IPS-18a (cell line): ENCODE measurements at regions not wholly inside any gene's neighbourhood (a gene's known extent, or its start where the extent isn't known, plus 50 kb on each side); places are given as distances from the start of the nearest gene placed in this dataset.

Experiments
- H3K27ac ChIP-seq: one replicate; pipeline ENCODE4 v1.5.1; 2013; ENCODE audit warnings: low read length
- H3K27me3 ChIP-seq: one replicate; pipeline ENCODE4 v1.6.1; 2013; ENCODE audit warnings: mild to moderate bottlenecking, low read length; ENCODE audit not compliant: control insufficient read depth, insufficient read depth
- H3K36me3 ChIP-seq: one replicate; pipeline ENCODE4 v1.6.1; 2013; ENCODE audit warnings: low read depth, low read length; ENCODE audit not compliant: control insufficient read depth
- H3K4me1 ChIP-seq: one replicate; pipeline ENCODE4 v1.6.1; 2013; ENCODE audit warnings: low read depth, low read length; ENCODE audit not compliant: control insufficient read depth
- H3K4me3 ChIP-seq: one replicate; pipeline ENCODE4 v1.5.1; 2013; ENCODE audit warnings: low read length
- H3K9ac ChIP-seq: one replicate; pipeline ENCODE4 v1.6.1; 2013; ENCODE audit warnings: mild to moderate bottlenecking, low read length, moderate library complexity
- H3K9me3 ChIP-seq: one replicate; pipeline ENCODE4 v1.6.1; 2013; ENCODE audit warnings: low read depth, low read length; ENCODE audit not compliant: control insufficient read depth

DNA sequence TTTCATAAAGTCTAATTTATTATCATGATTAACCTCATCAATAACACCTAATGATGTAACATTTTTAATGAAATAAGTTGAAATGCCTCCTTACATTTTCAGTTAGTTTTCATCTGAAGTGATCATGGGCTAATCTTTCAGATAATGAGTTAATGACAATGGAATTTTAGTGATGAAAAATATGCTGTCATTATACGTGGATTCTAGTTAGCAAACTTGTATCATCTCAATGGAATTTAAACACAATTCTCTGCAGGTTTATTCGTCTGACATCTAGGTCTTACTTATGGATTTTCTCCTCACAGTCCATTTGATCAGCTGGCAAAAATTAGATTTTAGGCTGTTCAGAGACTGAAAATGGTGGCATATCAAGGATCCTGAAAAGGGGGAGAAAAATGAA is 885.0 kb downstream of the SLC4A3 start:
- Histone ChIP-seq H3K4me1 (peaks cover 11% of the 10 kb centered on the region), H3K36me3 (no peaks in the 10 kb centered on the region), H3K9ac (no peak overlapping the region), H3K27ac (no peak overlapping the region), H3K4me3 (no peak overlapping the region), H3K9me3 (no peaks in the 10 kb centered on the region), H3K27me3 (no peaks in the 10 kb centered on the region)

DNA sequence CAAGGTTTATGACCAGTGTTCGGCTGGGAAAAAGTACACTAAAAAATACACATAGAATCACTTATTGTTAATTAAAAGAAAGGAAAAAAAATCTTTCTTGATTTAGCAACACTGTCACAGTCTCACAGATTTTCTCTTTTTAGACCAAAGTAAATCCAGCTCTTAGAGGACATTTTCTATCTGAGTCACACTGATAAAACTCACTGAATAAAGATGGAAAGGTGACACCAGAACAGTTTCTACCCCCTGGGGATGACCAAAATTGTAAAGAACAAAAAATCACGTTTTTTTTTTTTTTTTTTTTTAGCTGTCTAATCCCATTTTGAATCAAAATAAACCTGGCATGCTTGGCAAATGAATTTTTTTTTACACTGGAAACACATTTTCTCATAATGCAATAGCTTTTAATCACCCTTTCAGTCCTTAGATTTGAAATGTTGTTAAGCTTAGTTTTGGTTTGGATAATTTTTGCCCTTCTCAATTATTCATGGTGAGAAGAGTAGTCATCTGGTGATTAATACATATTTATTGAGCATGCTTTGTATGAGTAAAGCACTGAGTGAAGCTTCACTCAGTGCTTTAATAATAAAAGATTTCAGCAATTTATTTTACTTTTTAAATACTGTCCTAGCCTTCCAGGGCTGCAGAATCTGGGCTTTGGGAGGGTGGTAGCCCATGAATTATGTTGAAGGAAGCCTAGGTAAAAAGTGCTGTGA is 886.3 kb downstream of the SLC4A3 start:
- H3K36me3 ChIP-seq: no peaks in the 10 kb centered on the region
- H3K27me3 ChIP-seq: no peaks in the 10 kb centered on the region
- H3K4me3 ChIP-seq: no peak overlapping the region
- no peaks in the 10 kb centered on the region for H3K9me3 ChIP-seq
- H3K27ac ChIP-seq: no peak overlapping the region
- H3K9ac ChIP-seq: no peak overlapping the region
- H3K4me1 ChIP-seq: peaks cover 10% of the 10 kb centered on the region

DNA sequence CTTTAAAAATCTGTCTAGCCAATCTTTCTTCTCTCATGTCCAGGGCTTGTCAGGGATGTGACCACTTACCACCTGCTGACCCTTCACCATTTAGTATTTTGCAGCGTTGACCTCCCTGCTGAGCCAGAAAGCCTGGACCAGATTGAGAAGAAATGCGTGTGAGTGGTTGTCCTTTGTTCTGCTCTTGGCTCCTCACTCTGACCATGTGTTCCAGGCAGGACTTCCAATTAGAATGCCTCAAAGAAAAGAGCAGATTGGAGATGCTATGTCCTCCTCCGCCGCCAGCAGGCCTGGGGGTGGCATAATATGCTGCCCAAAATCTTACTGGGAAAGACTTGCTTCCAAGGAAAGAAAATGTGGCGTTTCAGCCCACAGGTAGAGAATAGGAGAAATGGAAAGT is 894.1 kb downstream of the SLC4A3 start:
- Histone ChIP-seq H3K9ac (no peak overlapping the region), H3K27me3 (no peaks in the 10 kb centered on the region), H3K9me3 (no peaks in the 10 kb centered on the region), H3K4me3 (no peak overlapping the region), H3K27ac (no peak overlapping the region), H3K4me1 (no peaks in the 10 kb centered on the region), H3K36me3 (no peaks in the 10 kb centered on the region)

DNA sequence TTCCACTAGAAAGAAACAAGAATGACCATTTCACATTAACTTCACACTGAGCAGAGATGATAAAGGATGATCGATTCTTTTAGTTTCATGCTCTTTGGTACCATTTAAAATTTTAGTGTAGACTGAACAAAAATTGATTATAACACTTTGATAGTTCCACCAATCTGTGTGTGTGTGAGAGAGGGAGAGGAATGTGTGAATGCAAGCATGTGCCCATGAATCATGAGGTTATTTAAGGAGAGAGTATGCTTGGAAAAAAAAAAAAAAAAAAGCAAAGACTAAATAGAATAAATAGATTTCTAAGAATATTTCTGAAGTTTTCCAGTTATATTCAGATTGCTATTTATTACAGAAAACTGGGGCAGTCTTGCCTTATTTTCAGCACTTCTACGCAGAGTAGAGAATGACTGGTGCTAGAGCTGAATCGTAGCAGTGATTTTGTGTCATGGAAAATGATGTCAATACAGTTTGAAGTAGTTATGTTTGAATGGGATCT is 900.8 kb downstream of the SLC4A3 start:
- H3K9me3 ChIP-seq: no peaks in the 10 kb centered on the region
- no peaks in the 10 kb centered on the region for H3K36me3 ChIP-seq
- H3K4me3 ChIP-seq: no peak overlapping the region
- no peak overlapping the region for H3K9ac ChIP-seq
- H3K4me1 ChIP-seq: no peaks in the 10 kb centered on the region
- H3K27ac ChIP-seq: no peak overlapping the region
- no peaks in the 10 kb centered on the region for H3K27me3 ChIP-seq

DNA sequence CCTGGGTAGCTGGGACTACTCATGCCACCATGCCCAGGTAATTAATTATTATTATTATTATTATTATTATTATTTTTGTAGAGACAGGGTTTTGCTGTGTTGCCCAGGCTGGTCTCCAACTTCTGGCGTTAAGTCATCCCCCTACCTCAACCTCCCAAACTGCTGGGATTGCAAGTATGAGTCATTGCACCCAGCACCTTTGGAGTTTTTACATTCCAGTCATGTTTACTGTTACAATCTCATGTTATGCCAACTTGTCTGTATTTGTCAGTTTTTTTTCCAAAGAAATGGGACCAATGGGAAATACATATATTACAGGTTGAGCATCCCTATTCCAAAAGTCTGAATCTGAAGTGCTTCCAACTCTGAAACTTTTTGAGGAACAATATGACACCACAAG is 903.8 kb downstream of the SLC4A3 start:
- H3K4me1 ChIP-seq: no peaks in the 10 kb centered on the region
- H3K9ac ChIP-seq: no peak overlapping the region
- H3K4me3 ChIP-seq: no peak overlapping the region
- H3K9me3 ChIP-seq: peaks cover 8% of the 10 kb centered on the region
- H3K36me3 ChIP-seq: no peaks in the 10 kb centered on the region
- no peaks in the 10 kb centered on the region for H3K27me3 ChIP-seq
- no peak overlapping the region for H3K27ac ChIP-seq

DNA sequence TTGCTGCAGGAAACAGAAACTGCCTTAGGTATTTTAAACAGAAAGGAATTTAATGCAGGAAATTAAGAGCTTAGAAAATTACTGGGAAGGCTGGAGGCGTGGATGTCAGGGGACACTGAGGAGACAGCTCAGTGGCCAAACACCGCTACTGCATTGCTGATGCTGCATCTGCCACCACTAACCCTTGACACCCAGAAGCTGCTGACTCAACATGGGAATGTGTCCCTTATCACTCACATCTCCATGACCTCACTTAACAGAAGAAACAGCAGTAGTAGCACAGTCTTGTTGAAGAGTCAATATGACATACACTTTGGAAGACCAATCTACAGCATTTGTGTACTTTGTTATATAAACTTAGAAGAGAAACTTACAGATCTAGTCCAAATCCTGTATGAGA is 906.1 kb downstream of the SLC4A3 start:
- H3K27me3 ChIP-seq: no peaks in the 10 kb centered on the region
- no peak overlapping the region for H3K27ac ChIP-seq
- peaks cover 8% of the 10 kb centered on the region for H3K9me3 ChIP-seq

DNA sequence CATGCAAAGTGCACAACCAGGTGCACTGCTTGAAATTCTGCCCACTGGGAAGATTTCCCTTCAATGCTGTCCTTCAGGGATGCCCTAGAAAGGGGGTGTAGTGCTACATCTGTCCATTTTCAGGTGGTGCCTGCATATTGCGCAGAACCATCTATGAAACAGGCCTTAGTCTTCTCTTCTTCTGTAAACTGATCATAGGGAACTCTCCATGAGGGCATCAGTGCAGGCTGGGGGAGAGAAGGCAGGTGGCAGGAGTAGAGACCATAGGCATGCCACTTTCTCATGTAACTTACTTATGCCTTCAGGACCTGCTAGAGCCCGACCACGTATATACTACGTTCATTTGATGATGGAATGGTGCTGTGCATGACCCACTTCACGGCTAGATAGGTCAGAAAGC is 912.1 kb downstream of the SLC4A3 start:
- H3K27me3 ChIP-seq: no peaks in the 10 kb centered on the region
- no peaks in the 10 kb centered on the region for H3K36me3 ChIP-seq
- H3K9ac ChIP-seq: no peak overlapping the region
- H3K4me1 ChIP-seq: no peaks in the 10 kb centered on the region
- no peak overlapping the region for H3K4me3 ChIP-seq
- no peak overlapping the region for H3K27ac ChIP-seq
- peaks cover 8% of the 10 kb centered on the region for H3K9me3 ChIP-seq

More for the DNA sequence above, 906.1 kb downstream of the SLC4A3 start:
- H3K4me1 ChIP-seq: no peaks in the 10 kb centered on the region
- no peak overlapping the region for H3K4me3 ChIP-seq
- H3K9ac ChIP-seq: no peak overlapping the region
- no peaks in the 10 kb centered on the region for H3K36me3 ChIP-seq

DNA sequence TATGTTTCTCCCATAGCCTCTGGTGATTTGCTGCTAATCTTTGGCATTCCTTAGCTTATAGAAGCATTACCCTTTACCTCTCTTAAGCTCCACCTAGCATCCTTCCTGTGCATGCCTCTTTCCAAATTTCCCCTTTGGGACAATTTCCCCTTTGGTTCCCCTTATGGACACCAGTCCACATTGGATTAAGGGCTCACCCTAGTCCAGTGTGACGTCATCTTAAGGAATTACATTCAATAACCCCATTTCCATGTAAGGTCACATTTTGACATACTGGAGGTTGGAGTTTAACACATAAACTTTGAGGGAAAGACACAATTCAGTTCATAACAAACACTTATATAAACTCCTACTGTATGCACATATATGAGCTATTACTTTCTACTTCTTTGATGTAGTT is 916.6 kb downstream of the SLC4A3 start:
- Histone ChIP-seq H3K9ac (no peak overlapping the region), H3K9me3 (no peaks in the 10 kb centered on the region), H3K27ac (no peak overlapping the region), H3K4me1 (no peaks in the 10 kb centered on the region), H3K27me3 (no peaks in the 10 kb centered on the region), H3K36me3 (no peaks in the 10 kb centered on the region), H3K4me3 (no peak overlapping the region)

DNA sequence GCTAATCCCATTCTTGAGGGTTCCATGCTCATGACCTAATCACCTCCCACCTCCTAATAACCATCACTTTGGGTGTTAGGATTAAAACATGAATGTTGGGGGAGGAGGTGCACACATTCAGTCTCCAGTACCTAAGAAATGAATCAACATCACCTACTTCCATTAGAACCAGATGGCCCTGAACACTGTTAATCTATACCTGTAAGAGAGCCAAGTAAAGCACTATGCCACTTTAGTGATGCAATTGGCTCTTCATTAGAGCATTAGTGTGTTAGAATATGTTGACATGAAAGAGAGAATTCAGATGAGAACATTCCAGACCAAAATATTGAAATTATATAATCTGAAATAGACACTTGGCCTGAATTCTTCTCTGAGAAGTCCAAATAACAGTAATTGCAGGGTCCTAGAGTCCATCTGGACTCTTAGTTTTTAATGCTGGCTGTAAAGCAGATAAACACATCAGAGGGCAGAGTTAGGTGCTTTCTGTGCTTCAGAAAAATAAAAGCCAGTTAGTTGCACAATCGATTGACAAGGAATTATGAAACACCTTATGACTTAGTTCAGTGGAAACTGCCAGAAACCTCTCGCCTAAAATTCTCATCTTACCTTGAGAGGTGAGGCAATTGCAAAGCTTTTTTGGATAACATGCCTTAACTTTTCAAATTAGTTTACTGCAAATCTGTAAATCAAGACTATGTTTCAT is 923.7 kb downstream of the SLC4A3 start:
- Histone ChIP-seq H3K36me3 (no peaks in the 10 kb centered on the region), H3K27ac (no peak overlapping the region), H3K4me1 (no peaks in the 10 kb centered on the region), H3K9me3 (no peaks in the 10 kb centered on the region), H3K4me3 (no peak overlapping the region), H3K9ac (no peak overlapping the region), H3K27me3 (no peaks in the 10 kb centered on the region)

DNA sequence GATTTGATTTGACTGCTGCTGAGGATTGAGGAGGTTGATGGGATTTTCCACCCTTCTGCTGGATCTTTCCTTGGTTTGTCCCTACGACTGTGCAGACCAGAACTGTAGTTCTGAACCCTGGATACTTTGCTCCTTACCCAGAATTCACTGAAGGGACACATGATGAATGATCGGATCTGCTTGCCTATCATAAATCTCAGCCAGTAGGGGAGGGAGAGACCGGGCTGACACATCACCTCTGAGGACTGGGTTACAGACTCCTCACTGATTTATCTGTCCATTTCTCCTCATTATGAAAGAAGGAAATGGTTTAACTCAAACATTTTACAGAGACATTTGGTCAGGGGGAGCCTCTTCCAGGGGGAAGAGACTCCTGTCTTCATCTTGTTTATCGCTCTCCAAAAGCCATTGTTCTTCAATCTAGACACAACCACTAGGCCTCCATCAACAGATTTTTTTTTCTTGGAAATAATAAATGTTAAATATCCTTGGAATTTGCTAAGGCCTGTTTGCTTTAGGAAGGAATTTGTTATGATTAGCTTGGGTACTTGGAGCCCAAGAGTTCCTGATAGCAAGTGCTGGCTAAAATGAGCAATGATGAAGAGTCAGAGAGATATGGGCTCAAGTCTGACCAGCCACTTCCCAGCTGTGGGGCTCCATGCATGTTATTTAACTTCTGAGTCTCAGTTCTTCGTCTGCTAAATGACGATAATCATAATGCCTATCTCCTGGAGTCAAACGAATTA is 925.5 kb downstream of the SLC4A3 start:
- H3K9me3 ChIP-seq: no peaks in the 10 kb centered on the region

DNA sequence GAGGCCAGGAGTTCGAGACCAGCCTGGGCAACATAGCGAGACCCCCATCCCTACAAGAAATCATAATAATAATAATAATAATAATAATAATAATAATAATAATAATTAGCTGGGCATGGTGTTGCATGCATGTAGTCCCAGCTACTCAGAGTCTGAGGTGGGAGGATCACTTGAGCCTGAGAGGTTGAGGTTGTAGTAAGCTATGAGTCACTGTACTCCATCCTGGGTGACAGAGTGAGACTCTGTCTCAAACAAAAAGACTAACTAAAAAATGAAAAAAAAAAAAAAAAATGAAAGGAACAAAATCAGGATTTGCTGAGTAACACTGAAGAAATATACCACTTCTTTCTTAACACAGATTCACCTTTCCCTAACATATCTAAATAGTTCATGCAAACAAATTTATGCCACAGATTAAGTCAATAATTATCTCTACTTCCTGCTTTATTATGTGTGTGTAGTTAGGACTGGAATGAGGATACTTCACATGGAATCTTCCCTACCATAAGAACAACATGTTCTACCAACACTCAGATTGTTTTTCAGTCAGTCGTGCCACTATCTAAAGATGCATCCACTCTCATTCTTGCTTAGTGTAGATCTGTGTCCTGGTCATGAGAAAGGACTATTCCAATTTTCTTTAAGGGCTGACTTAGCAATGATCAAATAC is 928.7 kb downstream of the SLC4A3 start:
- H3K4me1 ChIP-seq: no peaks in the 10 kb centered on the region
- H3K4me3 ChIP-seq: no peak overlapping the region
- H3K27ac ChIP-seq: no peak overlapping the region
- no peaks in the 10 kb centered on the region for H3K36me3 ChIP-seq
- H3K27me3 ChIP-seq: no peaks in the 10 kb centered on the region
- no peak overlapping the region for H3K9ac ChIP-seq
- H3K9me3 ChIP-seq: no peaks in the 10 kb centered on the region

More for the DNA sequence above, 925.5 kb downstream of the SLC4A3 start:
- Histone ChIP-seq H3K4me3 (no peak overlapping the region), H3K4me1 (no peaks in the 10 kb centered on the region), H3K36me3 (no peaks in the 10 kb centered on the region), H3K27ac (no peak overlapping the region), H3K9ac (no peak overlapping the region), H3K27me3 (no peaks in the 10 kb centered on the region)
